ENCODE measurements at regions not wholly inside any gene's neighbourhood (a gene's known extent, or its start where the extent isn't known, plus 50 kb on each side); places are given as distances from the start of the nearest gene placed in this dataset.

- Histone ChIP-seq H3K9me3 (replicated peaks in 1 of 2; ENCODE audit: control insufficient read depth in 1 of 2, insufficient read depth in 1 of 2, low read length in 2 of 2) (no peaks in the 10 kb centered on the region), H3K4me2 (replicated peaks; ENCODE audit: extremely low read depth, low read length, poor library complexity, severe bottlenecking) (no peak overlapping the region), H3K9ac (ENCODE audit: insufficient read depth, low read length, poor library complexity, severe bottlenecking) (no peak overlapping the region), H3K79me2 (ENCODE audit: insufficient read depth, low read length) (no peaks in the 10 kb centered on the region), H3K4me1 (ENCODE audit: control insufficient read depth in 1 of 2, insufficient read depth in 2 of 2, low read length in 2 of 2) (no peaks in the 10 kb centered on the region), H3K27ac (ENCODE audit: low read depth in 1 of 2, low read length in 2 of 2) (no peak overlapping the region), H3K27me3 (ENCODE audit: control insufficient read depth in 2 of 2, insufficient read depth in 2 of 2, low read length in 2 of 2) (no peaks in the 10 kb centered on the region), H3K36me3 (replicated peaks in 1 of 2; ENCODE audit: control insufficient read depth in 1 of 2, insufficient read depth in 2 of 2, low read length in 2 of 2) (no peaks in the 10 kb centered on the region), H4K20me1 (ENCODE audit: insufficient read depth, low read length) (no peaks in the 10 kb centered on the region), H2AFZ (ENCODE audit: insufficient read depth, low read depth, low read length, poor library complexity, severe bottlenecking) (no peak overlapping the region), H3K4me3 (replicated peaks in 1 of 3; ENCODE audit: low read depth in 2 of 3, low read length in 3 of 3) (no peak overlapping the region)
- no CpG with 5 or more reads among the region's 2 CpGs for WGBS (ENCODE audit: insufficient coverage)
- Mint-ChIP-seq H3K36me3 (no peaks in the 10 kb centered on the region), H3K4me3 (no peak overlapping the region), H3K27ac (no peak overlapping the region), H3K9me3 (peaks cover 0 to 13% (median 8%) of the 10 kb centered on the region in 7 donors), H3K27me3 (ENCODE audit: low read depth in 3 of 3) (no peaks in the 10 kb centered on the region), H3K4me1 (no peaks in the 10 kb centered on the region)
- DNase-seq = no peak
- intact Hi-C loops (cut with micrococcal nuclease) = no loop called here
- TF ChIP-seq, protein P1, sequence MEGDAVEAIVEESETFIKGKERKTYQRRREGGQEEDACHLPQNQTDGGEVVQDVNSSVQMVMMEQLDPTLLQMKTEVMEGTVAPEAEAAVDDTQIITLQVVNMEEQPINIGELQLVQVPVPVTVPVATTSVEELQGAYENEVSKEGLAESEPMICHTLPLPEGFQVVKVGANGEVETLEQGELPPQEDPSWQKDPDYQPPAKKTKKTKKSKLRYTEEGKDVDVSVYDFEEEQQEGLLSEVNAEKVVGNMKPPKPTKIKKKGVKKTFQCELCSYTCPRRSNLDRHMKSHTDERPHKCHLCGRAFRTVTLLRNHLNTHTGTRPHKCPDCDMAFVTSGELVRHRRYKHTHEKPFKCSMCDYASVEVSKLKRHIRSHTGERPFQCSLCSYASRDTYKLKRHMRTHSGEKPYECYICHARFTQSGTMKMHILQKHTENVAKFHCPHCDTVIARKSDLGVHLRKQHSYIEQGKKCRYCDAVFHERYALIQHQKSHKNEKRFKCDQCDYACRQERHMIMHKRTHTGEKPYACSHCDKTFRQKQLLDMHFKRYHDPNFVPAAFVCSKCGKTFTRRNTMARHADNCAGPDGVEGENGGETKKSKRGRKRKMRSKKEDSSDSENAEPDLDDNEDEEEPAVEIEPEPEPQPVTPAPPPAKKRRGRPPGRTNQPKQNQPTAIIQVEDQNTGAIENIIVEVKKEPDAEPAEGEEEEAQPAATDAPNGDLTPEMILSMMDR (IDR thresholded peaks at IDR 0.05) = no peak
Observed at GRCh38 chr2:194445226-194445625, 1211.8 kb upstream of the SLC39A10 start.

DNA sequence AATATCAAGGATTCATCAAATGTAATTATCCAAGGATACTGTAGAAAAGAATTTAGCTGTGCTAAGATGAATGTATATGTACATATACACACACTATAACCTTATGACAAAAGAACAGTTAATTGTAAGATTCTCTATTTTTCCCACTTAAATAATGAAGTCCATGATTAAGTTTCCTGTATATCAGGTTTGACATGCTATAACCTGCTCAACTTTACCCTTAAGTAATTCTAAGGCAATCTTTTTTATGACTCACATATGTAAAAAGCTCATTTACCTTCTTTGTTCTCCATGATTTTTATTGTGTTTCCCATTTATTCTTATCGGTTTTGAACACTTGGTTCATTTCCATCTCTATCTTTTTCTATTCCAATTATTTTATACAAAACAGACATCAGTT, 1213.1 kb upstream of the SLC39A10 start:
- Histone ChIP-seq H3K27me3 (ENCODE audit: control insufficient read depth in 2 of 2, insufficient read depth in 2 of 2, low read length in 2 of 2) (no peaks in the 10 kb centered on the region), H3K79me2 (ENCODE audit: insufficient read depth, low read length) (no peaks in the 10 kb centered on the region), H2AFZ (ENCODE audit: insufficient read depth, low read depth, low read length, poor library complexity, severe bottlenecking) (no peak overlapping the region), H3K4me2 (replicated peaks; ENCODE audit: extremely low read depth, low read length, poor library complexity, severe bottlenecking) (no peak overlapping the region), H3K9ac (ENCODE audit: insufficient read depth, low read length, poor library complexity, severe bottlenecking) (no peak overlapping the region), H3K4me1 (ENCODE audit: control insufficient read depth in 1 of 2, insufficient read depth in 2 of 2, low read length in 2 of 2) (no peaks in the 10 kb centered on the region), H3K36me3 (replicated peaks in 1 of 2; ENCODE audit: control insufficient read depth in 1 of 2, insufficient read depth in 2 of 2, low read length in 2 of 2) (no peaks in the 10 kb centered on the region), H4K20me1 (ENCODE audit: insufficient read depth, low read length) (no peaks in the 10 kb centered on the region), H3K4me3 (replicated peaks in 1 of 3; ENCODE audit: low read depth in 2 of 3, low read length in 3 of 3) (no peak overlapping the region), H3K27ac (ENCODE audit: low read depth in 1 of 2, low read length in 2 of 2) (no peak overlapping the region), H3K9me3 (replicated peaks in 1 of 2; ENCODE audit: control insufficient read depth in 1 of 2, insufficient read depth in 1 of 2, low read length in 2 of 2) (no peaks in the 10 kb centered on the region)
- no peaks in the 10 kb centered on the region for H3K4me1 Mint-ChIP-seq
- TF ChIP-seq, protein P1 (IDR thresholded peaks at IDR 0.05) = no peak
- no CpG with 5 or more reads among the region's 1 CpG for WGBS (ENCODE audit: insufficient coverage)
- no peak overlapping the region for H3K4me3 Mint-ChIP-seq
- no peaks in the 10 kb centered on the region for H3K36me3 Mint-ChIP-seq
- no peaks in the 10 kb centered on the region for H3K27me3 Mint-ChIP-seq (ENCODE audit: low read depth in 3 of 3)
- intact Hi-C loops (cut with micrococcal nuclease) = no loop called here
- no peak overlapping the region for H3K27ac Mint-ChIP-seq
- no peak for DNase-seq
- peaks cover 0 to 13% (median 10%) of the 10 kb centered on the region in 7 donors for H3K9me3 Mint-ChIP-seq

Data from CD14-positive monocyte (primary cell).